ENCODE measurements at regions not wholly inside any gene's neighbourhood (a gene's known extent, or its start where the extent isn't known, plus 50 kb on each side); places are given as distances from the start of the nearest gene placed in this dataset.
"Not testable (repeated sequence)": the region's sequence is repeated elsewhere in the genome, so short reads cannot be mapped to it uniquely, and the experiment has no call there.

- no peak for DNase-seq (ENCODE audit: low spot score)
- Histone ChIP-seq H3F3A (ENCODE audit: low read depth) (no peaks in the 10 kb centered on the region), H3K9me3 (ENCODE audit: low read depth) (no peaks in the 10 kb centered on the region), H3K36me3 (no peaks in the 10 kb centered on the region), H3K4me1 (peaks cover 7% of the 10 kb centered on the region), H3K4me3 (no peak overlapping the region), H3K79me2 (ENCODE audit: low read depth) (no peaks in the 10 kb centered on the region), H3K27me3 (no peaks in the 10 kb centered on the region), H4K20me1 (ENCODE audit: low read depth) (no peaks in the 10 kb centered on the region), H2AFZ (replicated peaks) (no peak overlapping the region), H3K9ac (no peak overlapping the region), H3K27ac (no peak overlapping the region), H3K4me2 (no peak overlapping the region)
- Mint-ChIP-seq H3K9me3 (no peaks in the 10 kb centered on the region), H3K4me1 (no peaks in the 10 kb centered on the region), H3K4me3 (no peak overlapping the region), H3K27ac (no peak overlapping the region), H3K36me3 (no peaks in the 10 kb centered on the region), H3K27me3 (ENCODE audit: insufficient read depth, low read depth) (peaks cover 3% of the 10 kb centered on the region)
- no peak for TF ChIP-seq EZH2 (IDR thresholded peaks at IDR 0.05)
- no peak for TF ChIP-seq CTCF (IDR thresholded peaks at IDR 0.05)
- TF ChIP-seq EZH2phosphoT487 (IDR thresholded peaks at IDR 0.05) = no peak
Measured at GRCh38 chr2:207434899-207435465, 94.8 kb upstream of the CREB1 start.

DNA sequence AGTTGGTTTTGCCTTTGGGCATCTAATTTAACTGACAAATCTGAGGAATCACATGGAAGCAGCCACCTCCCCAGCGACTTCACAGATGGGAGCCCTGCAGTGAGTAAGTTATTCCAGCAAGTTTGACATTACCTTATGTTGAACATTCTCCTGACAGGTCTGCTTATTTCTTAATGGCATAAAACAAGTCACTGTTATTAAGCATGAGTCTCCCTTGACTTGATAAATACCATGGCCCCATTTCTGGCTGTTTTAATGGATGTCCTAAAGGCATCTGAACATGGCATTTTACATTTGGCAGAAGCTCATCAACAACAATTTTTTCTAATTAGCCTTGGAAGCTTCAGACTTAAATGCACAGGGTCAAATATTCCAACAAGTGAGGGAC is 92.6 kb upstream of the CREB1 start:
- Histone ChIP-seq H3K27me3 (no peaks in the 10 kb centered on the region), H3K4me2 (no peak overlapping the region), H4K20me1 (ENCODE audit: low read depth) (no peaks in the 10 kb centered on the region), H3K9ac (no peak overlapping the region), H3F3A (ENCODE audit: low read depth) (no peaks in the 10 kb centered on the region), H2AFZ (replicated peaks) (no peak overlapping the region), H3K79me2 (ENCODE audit: low read depth) (no peaks in the 10 kb centered on the region), H3K27ac (no peak overlapping the region), H3K36me3 (no peaks in the 10 kb centered on the region), H3K4me3 (no peak overlapping the region), H3K4me1 (peaks cover 7% of the 10 kb centered on the region), H3K9me3 (ENCODE audit: low read depth) (no peaks in the 10 kb centered on the region)
- DNase-seq (ENCODE audit: low spot score) = no peak
- H3K4me3 Mint-ChIP-seq = no peak overlapping the region
- peaks cover 3% of the 10 kb centered on the region for H3K27me3 Mint-ChIP-seq (ENCODE audit: insufficient read depth, low read depth)
- H3K27ac Mint-ChIP-seq = no peak overlapping the region
- no peaks in the 10 kb centered on the region for H3K9me3 Mint-ChIP-seq
- no peak for TF ChIP-seq EZH2 (IDR thresholded peaks at IDR 0.05)
- TF ChIP-seq CTCF (IDR thresholded peaks at IDR 0.05) = no peak
- TF ChIP-seq EZH2phosphoT487 (IDR thresholded peaks at IDR 0.05) = no peak
- H3K4me1 Mint-ChIP-seq = no peaks in the 10 kb centered on the region
- H3K36me3 Mint-ChIP-seq = no peaks in the 10 kb centered on the region

GRCh38 chr2:207437524-207438143 is 92.1 kb upstream of the CREB1 start:
- Mint-ChIP-seq H3K27ac (no peak overlapping the region), H3K27me3 (ENCODE audit: insufficient read depth, low read depth) (peaks cover 3% of the 10 kb centered on the region), H3K9me3 (no peaks in the 10 kb centered on the region), H3K36me3 (no peaks in the 10 kb centered on the region), H3K4me1 (no peaks in the 10 kb centered on the region), H3K4me3 (no peak overlapping the region)
- no peak for DNase-seq (ENCODE audit: low spot score)
- Histone ChIP-seq H3K36me3 (no peaks in the 10 kb centered on the region), H3K4me3 (no peak overlapping the region), H3F3A (ENCODE audit: low read depth) (no peaks in the 10 kb centered on the region), H3K4me1 (peaks cover 7% of the 10 kb centered on the region), H3K9ac (no peak overlapping the region), H4K20me1 (ENCODE audit: low read depth) (no peaks in the 10 kb centered on the region), H3K9me3 (ENCODE audit: low read depth) (no peaks in the 10 kb centered on the region), H3K27ac (no peak overlapping the region), H3K27me3 (no peaks in the 10 kb centered on the region), H2AFZ (replicated peaks) (no peak overlapping the region), H3K4me2 (no peak overlapping the region), H3K79me2 (ENCODE audit: low read depth) (no peaks in the 10 kb centered on the region)
- no peak for TF ChIP-seq EZH2phosphoT487 (IDR thresholded peaks at IDR 0.05)
- TF ChIP-seq EZH2 (IDR thresholded peaks at IDR 0.05) = no peak

GRCh38 chr2:207438414-207439126 is 91.2 kb upstream of the CREB1 start:
- H3K4me3 Mint-ChIP-seq = no peak overlapping the region
- H3K9me3 Mint-ChIP-seq = no peaks in the 10 kb centered on the region
- H3K27ac ChIP-seq = no peak overlapping the region
- H3K9me3 ChIP-seq (ENCODE audit: low read depth) = no peaks in the 10 kb centered on the region
- H3K27me3 Mint-ChIP-seq (ENCODE audit: insufficient read depth, low read depth) = peaks cover 3% of the 10 kb centered on the region
- peaks cover 7% of the 10 kb centered on the region for H3K4me1 ChIP-seq
- H3K79me2 ChIP-seq (ENCODE audit: low read depth) = no peaks in the 10 kb centered on the region
- no peak overlapping the region for H3K9ac ChIP-seq
- DNase-seq (ENCODE audit: low spot score) = no peak
- H3K4me3 ChIP-seq = no peak overlapping the region
- H2AFZ ChIP-seq (replicated peaks) = no peak overlapping the region
- H3K4me1 Mint-ChIP-seq = no peaks in the 10 kb centered on the region
- H3K27me3 ChIP-seq = no peaks in the 10 kb centered on the region
- no peaks in the 10 kb centered on the region for H3K36me3 ChIP-seq
- H4K20me1 ChIP-seq (ENCODE audit: low read depth) = no peaks in the 10 kb centered on the region
- H3K4me2 ChIP-seq = no peak overlapping the region
- TF ChIP-seq CTCF (IDR thresholded peaks at IDR 0.05) (no peak), EZH2 (IDR thresholded peaks at IDR 0.05) (no peak), EZH2phosphoT487 (IDR thresholded peaks at IDR 0.05) (no peak)
- H3K27ac Mint-ChIP-seq = no peak overlapping the region
- H3K36me3 Mint-ChIP-seq = no peaks in the 10 kb centered on the region
- no peaks in the 10 kb centered on the region for H3F3A ChIP-seq (ENCODE audit: low read depth)

GRCh38 chr2:207439881-207440280 is 89.9 kb upstream of the CREB1 start:
- not testable (repeated sequence) for H3K36me3 ChIP-seq; H2AFZ ChIP-seq (replicated peaks); H3K27me3 ChIP-seq; H3K9ac ChIP-seq; H3K4me2 ChIP-seq; H3K4me3 Mint-ChIP-seq; H3K4me1 ChIP-seq; H3F3A ChIP-seq (ENCODE audit: low read depth); H3K27me3 Mint-ChIP-seq (ENCODE audit: insufficient read depth, low read depth); H3K27ac Mint-ChIP-seq; H3K9me3 Mint-ChIP-seq; H4K20me1 ChIP-seq (ENCODE audit: low read depth); H3K4me3 ChIP-seq; H3K4me1 Mint-ChIP-seq; H3K36me3 Mint-ChIP-seq; DNase-seq (ENCODE audit: low spot score); H3K27ac ChIP-seq; H3K9me3 ChIP-seq (ENCODE audit: low read depth); H3K79me2 ChIP-seq (ENCODE audit: low read depth)

Data from neural progenitor cell (in vitro differentiated cells).